Upper lobe of right lung (tissue), 1 donor: ENCODE measurements at regions not wholly inside any gene's neighbourhood (a gene's known extent, or its start where the extent isn't known, plus 50 kb on each side); places are given as distances from the start of the nearest gene placed in this dataset.

Experiments used
- ATAC-seq: fragments of 200-7000 bp; cut with Tn5 transposase; one replicate; pipeline ENCODE4 v1.9.1; 2020; ENCODE audit warnings: mild to moderate bottlenecking, moderate library complexity
- DNase-seq: peaks from one replicate; pipeline ENCODE4 v3.0.0-alpha.2; 2020
- H3K27ac ChIP-seq: fragments of 200-600 bp; one replicate; pipeline ENCODE4 v1.8.0; 2022
- H3K27me3 ChIP-seq: fragments of 200-600 bp; one replicate; pipeline ENCODE4 v1.8.0; 2022; ENCODE audit warnings: mild to moderate bottlenecking
- H3K36me3 ChIP-seq: fragments of 200-600 bp; one replicate; pipeline ENCODE4 v1.8.0; 2022
- H3K4me1 ChIP-seq: fragments of 200-600 bp; one replicate; pipeline ENCODE4 v1.8.0; 2022
- H3K4me3 ChIP-seq: fragments of 200-600 bp; one replicate; pipeline ENCODE4 v1.8.0; 2022; ENCODE audit warnings: mild to moderate bottlenecking
- H3K9me3 ChIP-seq: fragments of 200-600 bp; one replicate; pipeline ENCODE4 v1.8.0; 2022
- CTCF ChIP-seq: fragments of 200-600 bp; IDR thresholded peaks from one replicate; pipeline ENCODE4 v1.8.0; 2022; ENCODE audit warnings: antibody characterized with exemption
- intact Hi-C: fragments of 100-400 bp; cut with DNase I; formaldehyde crosslinking; loops from one replicate; pipeline ENCODE4 v1.11.0; 2022
- donor health status: DM: no; HTN: yes; CAD: no; lungs with severe emphysema.

GRCh38 chr20:17158701-17159100, 68.1 kb upstream of the PCSK2 start:
- no peak overlapping the region for H3K27ac ChIP-seq
- intact Hi-C loops: no loop called here

DNA sequence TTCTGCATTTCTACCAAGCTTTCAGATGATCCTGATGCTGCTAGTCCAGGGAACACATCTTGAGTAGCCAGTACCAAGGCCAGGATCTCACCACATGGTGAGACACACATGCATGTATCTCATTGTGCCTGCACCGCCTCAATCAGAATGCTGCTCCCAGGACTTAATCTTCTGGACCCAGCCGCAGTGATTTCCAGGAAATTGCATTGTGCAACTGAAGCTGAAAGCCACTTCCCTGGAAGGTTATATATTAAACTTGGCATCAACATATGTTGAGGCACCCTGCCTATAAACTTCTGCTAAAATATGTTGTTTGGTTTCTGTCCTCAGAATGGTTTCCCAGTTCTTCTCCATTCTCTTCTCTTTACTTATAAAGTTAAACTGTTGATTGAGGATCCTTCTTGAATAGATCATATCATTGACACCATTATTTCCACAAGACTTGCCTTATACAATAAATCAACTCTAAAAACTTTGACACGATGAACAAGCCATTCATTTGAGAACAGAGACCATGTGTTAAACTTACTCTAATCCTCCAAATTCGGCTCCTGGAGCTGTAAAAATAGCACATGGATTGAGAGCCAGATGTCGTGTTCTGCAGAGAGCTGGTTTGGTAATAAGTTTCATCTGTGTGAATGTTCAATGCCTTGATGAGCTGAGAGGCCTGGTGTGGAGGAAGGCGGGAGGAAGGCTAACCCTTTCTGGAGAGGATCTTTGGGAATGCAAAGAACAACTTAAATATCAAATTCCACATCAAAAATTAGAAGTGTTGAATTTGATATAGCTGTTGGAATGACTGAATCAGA, 65.0 kb upstream of the PCSK2 start:
- DNase-seq: no peak

More at GRCh38 chr20:17158701-17159100, 68.1 kb upstream of the PCSK2 start:
- TF ChIP-seq CTCF: no peak
- DNase-seq: no peak
- ATAC-seq: no peak
- Histone ChIP-seq H3K4me1 (no peaks in the 10 kb centered on the region), H3K27me3 (no peaks in the 10 kb centered on the region), H3K4me3 (no peak overlapping the region), H3K36me3 (no peaks in the 10 kb centered on the region), H3K9me3 (no peaks in the 10 kb centered on the region)

DNA sequence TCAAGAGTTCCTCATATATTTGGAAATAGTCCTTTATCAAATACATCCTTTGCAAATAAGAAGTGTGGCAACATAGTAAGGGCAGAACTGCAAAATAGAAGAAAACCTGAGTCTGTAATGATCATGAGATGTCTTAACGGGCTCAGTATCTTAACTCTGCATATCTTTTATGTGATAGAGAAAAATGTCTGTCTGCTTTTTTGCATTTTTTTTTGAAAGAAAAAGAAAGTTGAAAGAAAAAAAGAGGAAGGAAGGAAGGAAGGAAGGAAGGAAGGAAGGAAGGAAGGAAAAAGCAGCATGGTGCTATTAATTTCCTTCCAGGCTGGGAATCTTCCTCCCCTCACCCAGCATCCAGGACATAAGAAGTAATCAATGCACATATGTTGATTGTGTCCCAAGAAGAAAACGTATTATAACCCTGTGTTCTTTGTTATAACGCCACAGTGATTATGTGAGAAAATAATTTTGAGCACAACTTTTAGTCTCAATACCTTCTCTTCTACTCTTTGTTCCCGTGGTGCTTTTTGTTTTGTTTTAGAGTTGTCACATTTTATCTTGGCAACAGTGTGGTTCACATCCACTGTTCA, 58.7 kb upstream of the PCSK2 start:
- Histone ChIP-seq H3K4me3 (no peak overlapping the region), H3K4me1 (no peaks in the 10 kb centered on the region), H3K9me3 (no peaks in the 10 kb centered on the region), H3K27me3 (no peaks in the 10 kb centered on the region), H3K36me3 (no peaks in the 10 kb centered on the region), H3K27ac (no peak overlapping the region)
- DNase-seq (no peak), ATAC-seq (no peak)
- no peak for TF ChIP-seq CTCF
- intact Hi-C loops: no loop called here

More for the DNA sequence above, 65.0 kb upstream of the PCSK2 start:
- TF ChIP-seq CTCF: no peak
- Histone ChIP-seq H3K4me1 (no peaks in the 10 kb centered on the region), H3K27me3 (no peaks in the 10 kb centered on the region), H3K36me3 (no peaks in the 10 kb centered on the region), H3K9me3 (no peaks in the 10 kb centered on the region), H3K27ac (no peak overlapping the region), H3K4me3 (no peak overlapping the region)
- intact Hi-C loops: no loop called here
- no peak for ATAC-seq

- no peaks in the 10 kb centered on the region for H3K4me1 ChIP-seq
- no peak for ATAC-seq
- DNase-seq: no peak
- H3K9me3 ChIP-seq: no peaks in the 10 kb centered on the region
- no peak for TF ChIP-seq CTCF
- no peak overlapping the region for H3K27ac ChIP-seq
- no peaks in the 10 kb centered on the region for H3K36me3 ChIP-seq
- H3K27me3 ChIP-seq: no peaks in the 10 kb centered on the region
- intact Hi-C loops: no loop called here
- no peak overlapping the region for H3K4me3 ChIP-seq
Measured at GRCh38 chr20:17169585-17170136, 57.2 kb upstream of the PCSK2 start.

GRCh38 chr20:17171746-17172280, 55.0 kb upstream of the PCSK2 start:
- DNase-seq (no peak), ATAC-seq (no peak)
- Histone ChIP-seq H3K4me3 (no peak overlapping the region), H3K9me3 (no peaks in the 10 kb centered on the region), H3K4me1 (no peaks in the 10 kb centered on the region), H3K27ac (no peak overlapping the region), H3K27me3 (no peaks in the 10 kb centered on the region), H3K36me3 (no peaks in the 10 kb centered on the region)
- TF ChIP-seq CTCF: no peak
- intact Hi-C loops: no loop called here
